ENCODE measurements at regions not wholly inside any gene's neighbourhood (a gene's known extent, or its start where the extent isn't known, plus 50 kb on each side); places are given as distances from the start of the nearest gene placed in this dataset.
A peak's percentile ranks its signal among the peaks of the same experiment; 100 is the strongest.

DNA sequence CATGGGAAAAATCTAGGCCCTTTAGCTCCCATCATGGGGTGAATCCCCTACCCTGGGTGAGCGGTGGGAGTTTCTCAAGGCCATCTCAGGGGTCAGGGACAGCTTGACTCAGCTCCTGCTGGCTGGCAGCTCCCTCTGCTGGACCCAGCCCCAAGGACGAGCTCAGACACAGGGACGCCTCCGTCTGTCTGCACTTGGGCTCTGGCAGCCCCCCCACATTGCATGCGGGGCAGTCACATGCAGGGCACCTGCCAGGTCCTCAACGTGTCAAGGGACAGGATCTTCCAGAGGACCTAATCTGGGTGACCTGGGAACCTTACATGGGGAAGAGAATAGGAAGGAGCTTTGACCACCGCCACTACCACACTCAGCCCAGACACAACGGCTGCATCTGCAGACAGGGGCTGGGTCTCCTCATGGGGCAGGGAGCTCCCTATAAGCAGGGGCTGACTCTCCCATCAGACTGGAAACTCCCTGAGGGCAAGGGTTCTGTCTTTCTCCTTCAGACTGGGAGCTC lies 173.4 kb downstream of the MRPL14 start (continued):
- peak; percentile 88 for TF ChIP-seq ZNF740 (CRISPR knock-in tag; IDR thresholded peaks at IDR 0.05)
- TF ChIP-seq ZNF740 (tag; IDR thresholded peaks at IDR 0.05), result no peak; a peak in 1 of 4 replicates
- no peak for TF ChIP-seq PBX2 (CRISPR knock-in tag; IDR thresholded peaks at IDR 0.05; ENCODE audit: low read depth)
- no peak for TF ChIP-seq PBX2 (tag; conservative IDR thresholded peaks at IDR 0.05; ENCODE audit: low read depth)
- no peak for TF ChIP-seq CBFA2T2 (conservative IDR thresholded peaks at IDR 0.05)
- TF ChIP-seq, protein P1, sequence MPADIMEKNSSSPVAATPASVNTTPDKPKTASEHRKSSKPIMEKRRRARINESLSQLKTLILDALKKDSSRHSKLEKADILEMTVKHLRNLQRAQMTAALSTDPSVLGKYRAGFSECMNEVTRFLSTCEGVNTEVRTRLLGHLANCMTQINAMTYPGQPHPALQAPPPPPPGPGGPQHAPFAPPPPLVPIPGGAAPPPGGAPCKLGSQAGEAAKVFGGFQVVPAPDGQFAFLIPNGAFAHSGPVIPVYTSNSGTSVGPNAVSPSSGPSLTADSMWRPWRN (IDR thresholded peaks at IDR 0.05; ENCODE audit: low read depth), result no peak
- TF ChIP-seq ESRRA (IDR thresholded peaks at IDR 0.05; ENCODE audit: borderline replicate concordance, low read depth), result 0 out of 2 replicates have a peak, but pooled peaks have one; percentile 44
- TF ChIP-seq, protein P2, sequence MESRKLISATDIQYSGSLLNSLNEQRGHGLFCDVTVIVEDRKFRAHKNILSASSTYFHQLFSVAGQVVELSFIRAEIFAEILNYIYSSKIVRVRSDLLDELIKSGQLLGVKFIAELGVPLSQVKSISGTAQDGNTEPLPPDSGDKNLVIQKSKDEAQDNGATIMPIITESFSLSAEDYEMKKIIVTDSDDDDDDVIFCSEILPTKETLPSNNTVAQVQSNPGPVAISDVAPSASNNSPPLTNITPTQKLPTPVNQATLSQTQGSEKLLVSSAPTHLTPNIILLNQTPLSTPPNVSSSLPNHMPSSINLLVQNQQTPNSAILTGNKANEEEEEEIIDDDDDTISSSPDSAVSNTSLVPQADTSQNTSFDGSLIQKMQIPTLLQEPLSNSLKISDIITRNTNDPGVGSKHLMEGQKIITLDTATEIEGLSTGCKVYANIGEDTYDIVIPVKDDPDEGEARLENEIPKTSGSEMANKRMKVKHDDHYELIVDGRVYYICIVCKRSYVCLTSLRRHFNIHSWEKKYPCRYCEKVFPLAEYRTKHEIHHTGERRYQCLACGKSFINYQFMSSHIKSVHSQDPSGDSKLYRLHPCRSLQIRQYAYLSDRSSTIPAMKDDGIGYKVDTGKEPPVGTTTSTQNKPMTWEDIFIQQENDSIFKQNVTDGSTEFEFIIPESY (CRISPR knock-in tag; IDR thresholded peaks at IDR 0.05), result 0 out of 2 replicates have a peak, but pooled peaks have one; percentile 36
- TF ChIP-seq HSF4 (CRISPR knock-in tag; IDR thresholded peaks at IDR 0.05; ENCODE audit: borderline replicate concordance), result no peak
- TF ChIP-seq ZNF253 (CRISPR knock-in tag; conservative IDR thresholded peaks at IDR 0.05), result no peak
- no peak for TF ChIP-seq ZKSCAN3 (CRISPR knock-in tag; IDR thresholded peaks at IDR 0.05)
- no peak for TF ChIP-seq ZNF124 (CRISPR knock-in tag; IDR thresholded peaks at IDR 0.05)
- TF ChIP-seq, protein P3, sequence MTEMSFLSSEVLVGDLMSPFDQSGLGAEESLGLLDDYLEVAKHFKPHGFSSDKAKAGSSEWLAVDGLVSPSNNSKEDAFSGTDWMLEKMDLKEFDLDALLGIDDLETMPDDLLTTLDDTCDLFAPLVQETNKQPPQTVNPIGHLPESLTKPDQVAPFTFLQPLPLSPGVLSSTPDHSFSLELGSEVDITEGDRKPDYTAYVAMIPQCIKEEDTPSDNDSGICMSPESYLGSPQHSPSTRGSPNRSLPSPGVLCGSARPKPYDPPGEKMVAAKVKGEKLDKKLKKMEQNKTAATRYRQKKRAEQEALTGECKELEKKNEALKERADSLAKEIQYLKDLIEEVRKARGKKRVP (CRISPR knock-in tag; IDR thresholded peaks at IDR 0.05), result no peak
- TF ChIP-seq, protein P4, sequence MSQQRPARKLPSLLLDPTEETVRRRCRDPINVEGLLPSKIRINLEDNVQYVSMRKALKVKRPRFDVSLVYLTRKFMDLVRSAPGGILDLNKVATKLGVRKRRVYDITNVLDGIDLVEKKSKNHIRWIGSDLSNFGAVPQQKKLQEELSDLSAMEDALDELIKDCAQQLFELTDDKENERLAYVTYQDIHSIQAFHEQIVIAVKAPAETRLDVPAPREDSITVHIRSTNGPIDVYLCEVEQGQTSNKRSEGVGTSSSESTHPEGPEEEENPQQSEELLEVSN (IDR thresholded peaks at IDR 0.05; ENCODE audit: borderline replicate concordance in 1 of 2, extremely low read depth in 1 of 2, insufficient read depth in 1 of 2, insufficient read length in 1 of 2, low read depth in 1 of 2, low read length in 1 of 2, poor library complexity in 1 of 2, severe bottlenecking in 1 of 2), result peak in 1 of 2 experiments; percentile 25

Measured in K562 (cell line).